Suprapubic skin (tissue), 4 donors: ENCODE measurements at regions not wholly inside any gene's neighbourhood (a gene's known extent, or its start where the extent isn't known, plus 50 kb on each side); places are given as distances from the start of the nearest gene placed in this dataset.

Source experiments
- DNase-seq, 2 donors: peaks; one replicate each; pipeline ENCODE4 v3.0.0-alpha.2; 2019; ENCODE audit warnings: low spot score in 2 of 2
- H3K27ac ChIP-seq: fragments of 200-600 bp; sonication (generic); one replicate; pipeline ENCODE4 v1.5.1; 2019
- H3K27me3 ChIP-seq: fragments of 200-600 bp; sonication (generic); one replicate; pipeline ENCODE4 v1.5.1; 2019
- H3K36me3 ChIP-seq: fragments of 200-600 bp; sonication (generic); one replicate; pipeline ENCODE4 v1.5.1; 2019
- H3K4me1 ChIP-seq: fragments of 200-600 bp; sonication (generic); one replicate; pipeline ENCODE4 v1.5.1; 2019
- H3K4me3 ChIP-seq: fragments of 200-600 bp; sonication (generic); one replicate; pipeline ENCODE4 v1.5.1; 2019; ENCODE audit warnings: mild to moderate bottlenecking
- H3K9me3 ChIP-seq: fragments of 200-600 bp; sonication (generic); one replicate; pipeline ENCODE4 v1.5.1; 2019
- EP300 ChIP-seq: sonication (generic); formaldehyde crosslinking; IDR thresholded peaks from one replicate; pipeline ENCODE4 v1.6.1; 2017; ENCODE audit warnings: antibody characterized with exemption
- POLR2A ChIP-seq, 2 donors: fragments of 450-650 bp; IDR thresholded peaks; one replicate each; pipeline ENCODE4 v1.6.1; 2017; ENCODE audit warnings: antibody characterized with exemption in 2 of 2, mild to moderate bottlenecking in 2 of 2, moderate library complexity in 2 of 2
- POLR2AphosphoS5 ChIP-seq, 3 donors: sonication (generic); formaldehyde crosslinking; IDR thresholded peaks; one replicate each; pipeline ENCODE4 v1.6.1; 2017; ENCODE audit warnings: antibody characterized with exemption in 3 of 3
- WGBS: methylation state at CpG from one replicate; pipeline ENCODE4 v1.1.5; 2018; 5-methylcytosine and 5-hydroxymethylcytosine counted together
- TF ChIP-seq, protein P1 (sequence below), 2 donors: fragments of 200-600 bp in 1 of 2; fragments of 450-650 bp in 1 of 2; sonication (generic) in 1 of 2; IDR thresholded peaks; one replicate each; pipeline ENCODE4 v1.5.1; 2016 to 2019; ENCODE audit warnings: antibody characterized with exemption in 2 of 2, mild to moderate bottlenecking in 1 of 2, moderate library complexity in 1 of 2

DNA sequence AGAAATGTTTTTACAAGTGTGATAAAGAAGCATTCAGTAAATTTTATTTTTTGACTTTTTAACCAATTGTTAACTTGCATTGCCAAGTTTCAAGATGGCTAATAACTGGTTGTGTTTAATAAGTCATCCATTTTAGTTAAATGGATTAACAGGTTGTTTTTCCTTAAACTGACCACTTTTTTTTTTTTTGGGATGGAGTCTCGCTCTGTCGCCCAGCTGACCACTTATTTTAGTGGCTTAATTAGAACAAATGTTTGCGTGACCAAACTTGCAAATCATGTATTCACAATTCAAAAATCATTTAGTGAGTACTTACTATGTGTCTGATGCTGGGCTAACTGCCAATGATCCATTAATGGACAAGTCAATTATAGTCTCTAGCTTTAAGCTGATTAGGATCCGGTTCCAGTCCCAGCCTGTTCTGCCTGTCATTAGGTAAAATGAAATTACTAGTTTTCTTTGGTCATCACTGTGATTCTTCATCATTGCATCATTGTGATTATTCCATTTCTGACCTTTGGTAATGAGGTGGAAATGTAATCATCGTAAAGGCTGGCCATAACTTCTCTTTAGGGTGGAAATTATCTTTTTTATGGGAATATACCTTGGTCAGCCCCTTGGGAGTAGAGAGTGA is 729.2 kb upstream of the MARCKS start:
- H3K9me3 ChIP-seq: no peaks in the 10 kb centered on the region
- TF ChIP-seq POLR2AphosphoS5 (IDR thresholded peaks at IDR 0.05) (no peak), POLR2A (IDR thresholded peaks at IDR 0.05) (no peak), EP300 (no peak)
- TF ChIP-seq, protein P1, sequence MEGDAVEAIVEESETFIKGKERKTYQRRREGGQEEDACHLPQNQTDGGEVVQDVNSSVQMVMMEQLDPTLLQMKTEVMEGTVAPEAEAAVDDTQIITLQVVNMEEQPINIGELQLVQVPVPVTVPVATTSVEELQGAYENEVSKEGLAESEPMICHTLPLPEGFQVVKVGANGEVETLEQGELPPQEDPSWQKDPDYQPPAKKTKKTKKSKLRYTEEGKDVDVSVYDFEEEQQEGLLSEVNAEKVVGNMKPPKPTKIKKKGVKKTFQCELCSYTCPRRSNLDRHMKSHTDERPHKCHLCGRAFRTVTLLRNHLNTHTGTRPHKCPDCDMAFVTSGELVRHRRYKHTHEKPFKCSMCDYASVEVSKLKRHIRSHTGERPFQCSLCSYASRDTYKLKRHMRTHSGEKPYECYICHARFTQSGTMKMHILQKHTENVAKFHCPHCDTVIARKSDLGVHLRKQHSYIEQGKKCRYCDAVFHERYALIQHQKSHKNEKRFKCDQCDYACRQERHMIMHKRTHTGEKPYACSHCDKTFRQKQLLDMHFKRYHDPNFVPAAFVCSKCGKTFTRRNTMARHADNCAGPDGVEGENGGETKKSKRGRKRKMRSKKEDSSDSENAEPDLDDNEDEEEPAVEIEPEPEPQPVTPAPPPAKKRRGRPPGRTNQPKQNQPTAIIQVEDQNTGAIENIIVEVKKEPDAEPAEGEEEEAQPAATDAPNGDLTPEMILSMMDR (IDR thresholded peaks at IDR 0.05): no peak
- DNase-seq: no peak
- no peaks in the 10 kb centered on the region for H3K27me3 ChIP-seq
- no peaks in the 10 kb centered on the region for H3K4me1 ChIP-seq
- 92% methylated on average over 5 of the region's 5 CpGs for WGBS
- no peaks in the 10 kb centered on the region for H3K36me3 ChIP-seq
- no peak overlapping the region for H3K4me3 ChIP-seq
- no peak overlapping the region for H3K27ac ChIP-seq

DNA sequence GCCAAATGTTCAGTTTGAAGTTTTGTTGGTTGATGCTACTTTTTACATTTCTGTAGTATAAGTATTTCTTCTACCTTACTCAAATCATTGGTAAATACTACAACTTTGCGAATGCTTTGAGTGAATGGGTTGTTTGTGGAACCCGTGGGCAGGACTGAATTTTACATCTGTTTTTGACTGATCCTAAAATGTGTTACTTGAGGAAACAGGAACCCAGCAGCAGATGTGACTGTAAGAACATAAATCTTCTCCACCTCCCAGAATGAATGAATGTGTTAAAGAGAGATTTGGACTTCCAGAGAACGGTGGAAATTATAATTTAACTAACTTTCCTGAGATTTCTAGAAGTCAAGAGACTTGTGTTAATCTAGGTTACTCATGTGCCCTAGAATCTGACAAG is 728.5 kb upstream of the MARCKS start:
- Histone ChIP-seq H3K36me3 (no peaks in the 10 kb centered on the region), H3K4me3 (no peak overlapping the region), H3K27me3 (no peaks in the 10 kb centered on the region), H3K4me1 (no peaks in the 10 kb centered on the region), H3K9me3 (no peaks in the 10 kb centered on the region), H3K27ac (no peak overlapping the region)
- TF ChIP-seq, protein P1 (IDR thresholded peaks at IDR 0.05): no peak
- 73% methylated on average over 3 of the region's 3 CpGs for WGBS
- DNase-seq: no peak

DNA sequence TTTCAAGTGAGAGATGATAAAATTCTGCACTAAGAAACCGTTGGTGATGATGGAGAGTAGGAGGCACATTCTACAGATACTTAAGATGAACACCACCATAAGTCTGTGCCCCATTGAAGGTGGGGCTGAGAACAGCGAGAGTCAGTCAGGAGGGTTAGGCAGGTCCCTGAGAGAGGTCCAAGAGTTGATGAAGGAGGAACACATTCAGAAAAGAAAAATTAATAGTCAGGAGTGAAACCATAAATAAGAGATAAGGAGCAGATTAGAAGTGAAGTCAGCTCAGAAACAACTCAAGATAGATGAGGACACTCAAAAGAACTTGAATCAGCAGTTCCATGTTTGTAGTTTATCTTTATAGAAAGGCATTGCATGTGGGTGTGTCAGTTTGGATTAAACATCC is 727.2 kb upstream of the MARCKS start:
- no peaks in the 10 kb centered on the region for H3K36me3 ChIP-seq
- H3K4me1 ChIP-seq: no peaks in the 10 kb centered on the region
- H3K9me3 ChIP-seq: no peaks in the 10 kb centered on the region
- TF ChIP-seq, protein P1 (IDR thresholded peaks at IDR 0.05): no peak
- TF ChIP-seq POLR2AphosphoS5 (IDR thresholded peaks at IDR 0.05) (no peak), POLR2A (IDR thresholded peaks at IDR 0.05) (no peak), EP300 (no peak)
- WGBS: 86% methylated on average over 2 of the region's 2 CpGs
- H3K4me3 ChIP-seq: no peak overlapping the region
- no peaks in the 10 kb centered on the region for H3K27me3 ChIP-seq
- H3K27ac ChIP-seq: no peak overlapping the region
- no peak for DNase-seq

DNA sequence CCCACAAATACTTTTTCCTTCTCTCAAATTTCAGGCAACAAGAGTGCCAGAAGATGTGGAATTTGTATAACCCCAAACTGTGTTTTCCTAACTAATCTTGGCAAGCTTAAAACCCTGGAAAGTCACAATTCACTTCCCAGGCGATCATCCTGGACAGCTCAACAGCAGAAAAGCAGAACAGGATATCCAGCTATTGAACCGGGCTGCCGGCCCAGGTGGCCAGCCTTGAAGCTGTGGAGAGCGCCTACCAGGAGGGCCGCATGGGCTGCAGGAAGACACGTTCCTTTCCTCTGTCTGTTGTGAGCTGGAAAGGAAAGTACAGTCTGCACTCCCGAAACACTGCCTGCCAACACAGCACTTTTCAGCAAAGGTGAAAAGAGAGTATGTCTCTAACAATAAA is 719.7 kb upstream of the MARCKS start:
- H3K4me3 ChIP-seq: no peak overlapping the region
- no peak for TF ChIP-seq POLR2AphosphoS5 (IDR thresholded peaks at IDR 0.05)
- TF ChIP-seq EP300: no peak
- TF ChIP-seq, protein P1 (IDR thresholded peaks at IDR 0.05): no peak
- TF ChIP-seq POLR2A (IDR thresholded peaks at IDR 0.05): no peak
- whole genome bisulfite sequencing: 51% methylated on average over 7 of the region's 7 CpGs
- H3K27ac ChIP-seq: no peak overlapping the region
- H3K4me1 ChIP-seq: no peaks in the 10 kb centered on the region
- H3K27me3 ChIP-seq: no peaks in the 10 kb centered on the region
- no peaks in the 10 kb centered on the region for H3K9me3 ChIP-seq
- peak in 1 of 2 donors; percentile 79 for DNase-seq
- H3K36me3 ChIP-seq: no peaks in the 10 kb centered on the region

DNA sequence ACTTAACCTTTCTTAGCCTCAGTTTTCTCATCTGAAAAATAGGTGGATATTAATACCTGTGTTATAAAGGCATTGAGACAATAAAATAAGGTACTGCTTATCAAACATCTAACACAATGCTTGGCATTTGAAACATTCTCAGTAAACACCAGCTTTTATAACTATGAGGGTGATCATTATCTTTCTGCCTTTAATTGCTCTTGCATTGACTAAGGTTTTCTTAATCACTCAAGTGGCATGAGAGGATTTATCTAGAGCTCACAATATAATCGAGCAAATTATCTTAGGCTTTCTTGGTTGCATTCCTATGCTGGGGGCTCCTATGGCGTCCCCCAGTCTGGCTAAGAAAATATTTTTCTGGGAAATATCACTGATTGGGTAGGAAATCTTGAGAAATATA is 716.4 kb upstream of the MARCKS start:
- H3K27me3 ChIP-seq: no peaks in the 10 kb centered on the region
- no peak for TF ChIP-seq POLR2A (IDR thresholded peaks at IDR 0.05)
- TF ChIP-seq, protein P1 (IDR thresholded peaks at IDR 0.05): no peak
- TF ChIP-seq POLR2AphosphoS5 (IDR thresholded peaks at IDR 0.05): no peak
- TF ChIP-seq EP300: no peak
- no peak overlapping the region for H3K4me3 ChIP-seq
- WGBS: 79% methylated on average over 2 of the region's 2 CpGs
- DNase-seq: no peak
- no peaks in the 10 kb centered on the region for H3K9me3 ChIP-seq
- no peaks in the 10 kb centered on the region for H3K4me1 ChIP-seq
- no peaks in the 10 kb centered on the region for H3K36me3 ChIP-seq
- H3K27ac ChIP-seq: no peak overlapping the region
